GM12892 (cell line): ENCODE measurements at regions not wholly inside any gene's neighbourhood (a gene's known extent, or its start where the extent isn't known, plus 50 kb on each side); places are given as distances from the start of the nearest gene placed in this dataset.

Source experiments
- POLR2AphosphoS5 ChIP-seq: IDR thresholded peaks from 2 replicates; pipeline ENCODE4 v1.6.1; 2011; ENCODE audit warnings: low read depth, low read length, control low read depth
- TAF1 ChIP-seq: IDR thresholded peaks from 2 replicates; pipeline ENCODE4 v1.6.1; 2011; ENCODE audit warnings: low read depth, mild to moderate bottlenecking, control low read depth, low read length, borderline replicate concordance

DNA sequence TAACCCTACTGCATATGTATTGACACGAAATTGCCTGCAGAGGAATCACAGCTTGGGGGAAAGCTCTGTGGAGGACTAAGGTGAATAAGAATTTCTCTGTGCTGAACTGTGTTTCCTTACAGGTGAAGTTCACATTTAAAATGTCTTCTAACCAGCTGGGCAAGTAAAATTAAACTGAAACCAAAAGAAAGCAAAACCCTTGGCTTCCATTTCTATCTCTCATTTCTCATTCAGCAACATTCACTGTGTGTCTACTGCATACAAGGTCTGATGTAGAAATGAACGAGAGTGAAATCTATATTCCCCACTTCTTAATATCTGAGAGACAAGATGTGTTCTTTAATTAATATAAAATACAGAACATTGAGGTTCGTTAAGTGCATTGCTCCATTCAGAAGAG, 397.3 kb downstream of the SOX11 start:
- no peak for TF ChIP-seq TAF1
- no peak for TF ChIP-seq POLR2AphosphoS5
